ENCODE measurements at regions not wholly inside any gene's neighbourhood (a gene's known extent, or its start where the extent isn't known, plus 50 kb on each side); places are given as distances from the start of the nearest gene placed in this dataset.
"Not testable (repeated sequence)": the region's sequence is repeated elsewhere in the genome, so short reads cannot be mapped to it uniquely, and the experiment has no call there.

- no peak for FAIRE-seq
Measured at GRCh38 chr3:28039829-28040228, 201.6 kb upstream of the CMC1 start.

- no peak for FAIRE-seq
Measured at GRCh38 chr3:28042095-28042635, 199.3 kb upstream of the CMC1 start.

GRCh38 chr3:28042707-28043106, 198.7 kb upstream of the CMC1 start:
- no peak for FAIRE-seq

GRCh38 chr3:28050120-28050519, 191.3 kb upstream of the CMC1 start:
- no peak for FAIRE-seq

GRCh38 chr3:28050885-28051284, 190.5 kb upstream of the CMC1 start:
- FAIRE-seq, result no peak

- FAIRE-seq, result no peak
Measured at GRCh38 chr3:28053759-28054158, 187.7 kb upstream of the CMC1 start.

- no peak for FAIRE-seq
Measured at GRCh38 chr3:28056806-28057205, 184.6 kb upstream of the CMC1 start.

GRCh38 chr3:28057539-28057938, 183.9 kb upstream of the CMC1 start:
- no peak for FAIRE-seq

GRCh38 chr3:28059199-28059598, 182.2 kb upstream of the CMC1 start:
- FAIRE-seq, result not testable (repeated sequence)

GRCh38 chr3:28066020-28066419, 175.4 kb upstream of the CMC1 start:
- no peak for FAIRE-seq

GRCh38 chr3:28067014-28067413, 174.4 kb upstream of the CMC1 start:
- FAIRE-seq, result no peak

GRCh38 chr3:28068342-28068741, 173.1 kb upstream of the CMC1 start:
- FAIRE-seq, result no peak

- no peak for FAIRE-seq
Measured at GRCh38 chr3:28069438-28069837, 172.0 kb upstream of the CMC1 start.

- FAIRE-seq, result no peak
Measured at GRCh38 chr3:28076246-28076645, 165.2 kb upstream of the CMC1 start.

GRCh38 chr3:28077572-28077971, 163.8 kb upstream of the CMC1 start:
- no peak for FAIRE-seq

GRCh38 chr3:28078536-28078935, 162.9 kb upstream of the CMC1 start:
- FAIRE-seq, result no peak

- FAIRE-seq, result no peak
Measured at GRCh38 chr3:28080716-28081115, 160.7 kb upstream of the CMC1 start.

GRCh38 chr3:28081533-28081947, 159.9 kb upstream of the CMC1 start:
- no peak for FAIRE-seq

- FAIRE-seq, result no peak
Measured at GRCh38 chr3:28087591-28087990, 153.8 kb upstream of the CMC1 start.

- FAIRE-seq, result no peak
Measured at GRCh38 chr3:28088811-28089526, 152.4 kb upstream of the CMC1 start.

GRCh38 chr3:28089527-28089897, 151.9 kb upstream of the CMC1 start:
- no peak for FAIRE-seq

GRCh38 chr3:28099296-28099695, 142.1 kb upstream of the CMC1 start:
- FAIRE-seq, result no peak

- no peak for FAIRE-seq
Measured at GRCh38 chr3:28101705-28102104, 139.7 kb upstream of the CMC1 start.

- no peak for FAIRE-seq
Measured at GRCh38 chr3:28103861-28104260, 137.6 kb upstream of the CMC1 start.

GRCh38 chr3:28104896-28105534, 136.4 kb upstream of the CMC1 start:
- no peak for FAIRE-seq
